T-helper 2 cell (primary cell): ENCODE measurements at regions not wholly inside any gene's neighbourhood (a gene's known extent, or its start where the extent isn't known, plus 50 kb on each side); places are given as distances from the start of the nearest gene placed in this dataset.
"Not testable (repeated sequence)": the region's sequence is repeated elsewhere in the genome, so short reads cannot be mapped to it uniquely, and the experiment has no call there.

ENCODE experiments used
- DNase-seq, 5 experiments: peaks; one replicate each; pipeline versions ENCODE4 v3.0.0 to v3.0.0-alpha.2; 2012 to 2022

- DNase-seq = no peak
Measured at GRCh38 chr14:51596488-51597117, 55.1 kb upstream of the FRMD6 start.

GRCh38 chr14:51597261-51598001 lies 54.3 kb upstream of the FRMD6 start:
- no peak for DNase-seq

GRCh38 chr14:51598924-51599600 lies 52.6 kb upstream of the FRMD6 start:
- not testable (repeated sequence) for DNase-seq

- DNase-seq = no peak
Measured at GRCh38 chr14:51600658-51601057, 51.1 kb upstream of the FRMD6 start.
